GM21423 (cell line): ENCODE measurements at regions not wholly inside any gene's neighbourhood (a gene's known extent, or its start where the extent isn't known, plus 50 kb on each side); places are given as distances from the start of the nearest gene placed in this dataset.
"Not testable (repeated sequence)": the region's sequence is repeated elsewhere in the genome, so short reads cannot be mapped to it uniquely, and the experiment has no call there.

Experiments
- ATAC-seq: cut with Tn5 transposase; IDR thresholded peaks from one replicate; pipeline ENCODE4 v1.9.1; 2021; ENCODE audit warnings: mild to moderate bottlenecking, moderate library complexity; ENCODE audit not compliant: unreplicated experiment

GRCh38 chr4:12138488-12138887 is 709.8 kb upstream of the HS3ST1 start:
- no peak for ATAC-seq

GRCh38 chr4:12137575-12137974 is 708.9 kb upstream of the HS3ST1 start:
- ATAC-seq, result no peak

GRCh38 chr4:12126474-12126873 is 697.8 kb upstream of the HS3ST1 start:
- no peak for ATAC-seq

GRCh38 chr4:12124138-12124537 is 695.4 kb upstream of the HS3ST1 start:
- no peak for ATAC-seq

- ATAC-seq, result no peak
These were observed 695.0 kb upstream of the HS3ST1 start for GRCh38 chr4:12123707-12124106.

GRCh38 chr4:12122316-12122715 is 693.6 kb upstream of the HS3ST1 start:
- no peak for ATAC-seq

- ATAC-seq, result no peak
These were observed 692.3 kb upstream of the HS3ST1 start for GRCh38 chr4:12120968-12121367.

GRCh38 chr4:12118651-12119213 is 690.0 kb upstream of the HS3ST1 start:
- ATAC-seq, result peak; percentile 80

- ATAC-seq, result no peak
These were observed 687.4 kb upstream of the HS3ST1 start for GRCh38 chr4:12116009-12116552.

GRCh38 chr4:12110627-12111026 is 681.9 kb upstream of the HS3ST1 start:
- ATAC-seq, result no peak

- ATAC-seq, result not testable (repeated sequence)
These were observed 680.4 kb upstream of the HS3ST1 start for GRCh38 chr4:12109056-12109455.

GRCh38 chr4:12105519-12105918 is 676.8 kb upstream of the HS3ST1 start:
- ATAC-seq, result no peak

- ATAC-seq, result not testable (repeated sequence)
These were observed 661.2 kb upstream of the HS3ST1 start for GRCh38 chr4:12089920-12090319.

- no peak for ATAC-seq
These were observed 656.0 kb upstream of the HS3ST1 start for GRCh38 chr4:12084690-12085089.

- ATAC-seq, result no peak
These were observed 642.6 kb upstream of the HS3ST1 start for GRCh38 chr4:12071316-12071715.

GRCh38 chr4:12053966-12054365 is 625.3 kb upstream of the HS3ST1 start:
- ATAC-seq, result no peak

- ATAC-seq, result no peak
These were observed 624.9 kb upstream of the HS3ST1 start for GRCh38 chr4:12053556-12053955.

GRCh38 chr4:12050357-12050756 is 621.7 kb upstream of the HS3ST1 start:
- ATAC-seq, result no peak

- no peak for ATAC-seq
These were observed 614.1 kb upstream of the HS3ST1 start for GRCh38 chr4:12042818-12043217.

- no peak for ATAC-seq
These were observed 613.1 kb upstream of the HS3ST1 start for GRCh38 chr4:12041828-12042227.

- no peak for ATAC-seq
These were observed 607.8 kb upstream of the HS3ST1 start for GRCh38 chr4:12036450-12036849.

- ATAC-seq, result no peak
These were observed 599.6 kb upstream of the HS3ST1 start for GRCh38 chr4:12028258-12028657.

- no peak for ATAC-seq
These were observed 593.7 kb upstream of the HS3ST1 start for GRCh38 chr4:12022409-12022808.
